Activated CD4-positive, alpha-beta T cell treated with anti-CD3 and anti-CD28 coated beads, Interleukin-2, amount 50 U/mL, for 16 hours (primary cell): ENCODE measurements at regions not wholly inside any gene's neighbourhood (a gene's known extent, or its start where the extent isn't known, plus 50 kb on each side); places are given as distances from the start of the nearest gene placed in this dataset.

Experiments used
- DNase-seq: peaks from one replicate; pipeline ENCODE4 v3.0.0-alpha.2; 2020

GRCh38 chr1:80448081-80448480 is 1352.7 kb upstream of the ADGRL2 start:
- no peak for DNase-seq

- DNase-seq: no peak
These were observed 1353.2 kb upstream of the ADGRL2 start for GRCh38 chr1:80447526-80447925.

- no peak for DNase-seq
These were observed 1355.7 kb upstream of the ADGRL2 start for GRCh38 chr1:80445033-80445432.

- DNase-seq: no peak
These were observed 1356.6 kb upstream of the ADGRL2 start for GRCh38 chr1:80444171-80444570.

- DNase-seq: no peak
These were observed 1359.1 kb upstream of the ADGRL2 start for GRCh38 chr1:80441664-80442063.

DNA sequence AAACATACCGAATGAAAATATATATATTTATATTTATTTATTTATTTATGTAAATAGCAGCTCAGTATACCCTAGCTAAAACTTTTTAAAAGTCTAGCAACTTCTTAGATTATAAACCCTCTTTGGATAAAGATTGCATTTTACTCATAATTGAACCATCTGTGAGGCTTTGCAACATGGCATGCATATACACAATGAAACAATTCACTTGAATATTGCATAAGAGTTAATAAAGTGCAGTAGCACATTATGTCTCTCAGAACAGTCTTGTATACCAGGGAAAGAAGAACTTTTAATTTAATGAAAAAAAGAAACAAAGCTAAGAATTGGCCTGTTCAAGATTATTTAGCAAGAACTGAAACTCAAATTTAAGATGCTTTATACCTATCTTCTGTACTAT is 1363.9 kb upstream of the ADGRL2 start:
- no peak for DNase-seq

DNA sequence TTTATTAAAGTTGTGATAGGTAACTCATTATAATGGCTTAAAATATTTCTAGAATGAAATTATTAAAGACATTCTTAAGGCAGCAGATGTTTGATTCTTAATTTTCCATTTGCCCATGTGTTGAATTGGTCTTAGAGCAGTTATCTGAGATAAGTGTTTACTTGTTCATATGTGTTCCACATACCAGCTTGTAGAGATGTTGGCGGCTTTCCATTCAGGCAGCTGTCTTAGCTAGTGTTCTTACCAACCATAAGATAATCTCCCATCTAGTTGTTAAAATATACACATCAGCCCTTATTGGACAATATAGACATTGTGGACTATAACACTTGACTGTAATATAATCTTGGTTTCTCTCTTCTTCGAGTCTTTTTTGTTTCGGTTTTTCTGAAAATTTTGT is 1372.9 kb upstream of the ADGRL2 start:
- no peak for DNase-seq

DNA sequence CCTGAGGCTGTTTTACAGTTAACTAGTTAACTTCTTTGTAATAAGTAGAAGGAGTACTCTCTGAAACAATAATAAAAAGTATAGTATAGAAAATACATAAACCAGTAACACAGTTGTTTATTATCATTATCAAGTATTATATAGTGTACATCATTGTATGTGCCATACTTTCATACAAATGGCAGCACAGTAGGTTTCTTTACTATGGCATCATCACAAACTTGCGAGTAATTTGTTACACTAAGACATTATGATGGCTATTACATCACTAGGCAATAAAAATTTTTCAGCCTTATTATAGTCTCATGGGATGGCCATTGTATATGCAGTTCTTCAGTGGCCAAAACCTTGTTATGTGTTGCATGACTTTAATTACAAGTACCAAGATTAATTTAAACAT is 1376.5 kb upstream of the ADGRL2 start:
- DNase-seq: no peak

GRCh38 chr1:80418134-80418533 is 1382.6 kb upstream of the ADGRL2 start:
- DNase-seq: no peak

DNA sequence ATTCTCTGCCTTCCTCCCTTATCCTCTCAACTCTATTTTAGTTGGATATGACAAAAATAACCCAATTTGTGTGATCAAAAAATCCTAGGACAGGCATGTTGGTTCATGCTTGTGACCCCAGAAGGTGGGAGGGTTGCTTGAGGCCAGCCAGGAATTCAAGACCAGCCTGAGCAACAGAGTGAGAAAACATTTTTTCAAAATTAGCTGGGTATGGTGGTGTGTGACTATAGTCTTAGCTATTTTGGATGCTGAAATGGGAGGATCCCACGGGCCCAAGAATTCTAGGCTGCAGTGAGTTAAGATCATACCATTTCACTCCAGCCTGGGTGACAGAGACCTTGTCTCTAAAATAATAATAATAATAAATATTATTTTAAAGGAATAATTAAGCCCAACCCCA is 1383.1 kb upstream of the ADGRL2 start:
- no peak for DNase-seq

GRCh38 chr1:80413969-80414368 is 1386.8 kb upstream of the ADGRL2 start:
- DNase-seq: no peak

GRCh38 chr1:80410233-80410632 is 1390.5 kb upstream of the ADGRL2 start:
- DNase-seq: no peak

- DNase-seq: no peak
These were observed 1397.0 kb upstream of the ADGRL4 start for GRCh38 chr1:80403471-80403893.

DNA sequence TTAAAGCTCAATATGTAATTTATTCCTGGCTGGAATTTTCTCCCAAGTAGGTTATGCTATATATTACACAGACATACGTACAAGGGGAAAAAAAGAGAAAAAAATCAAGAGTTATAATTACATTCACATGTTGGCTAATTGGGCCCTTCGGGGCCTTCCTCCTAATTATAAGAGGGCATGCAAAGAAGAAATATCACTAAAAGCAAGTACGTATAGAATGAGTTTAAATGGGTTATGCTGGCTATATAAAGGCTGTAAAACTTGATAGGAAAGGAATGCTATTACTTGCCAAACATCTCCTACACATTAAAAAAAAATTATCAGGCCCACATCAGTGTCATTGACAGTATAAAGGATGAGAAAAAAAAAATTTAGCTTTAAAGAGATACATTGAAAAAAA is 1396.1 kb upstream of the ADGRL4 start:
- no peak for DNase-seq

DNA sequence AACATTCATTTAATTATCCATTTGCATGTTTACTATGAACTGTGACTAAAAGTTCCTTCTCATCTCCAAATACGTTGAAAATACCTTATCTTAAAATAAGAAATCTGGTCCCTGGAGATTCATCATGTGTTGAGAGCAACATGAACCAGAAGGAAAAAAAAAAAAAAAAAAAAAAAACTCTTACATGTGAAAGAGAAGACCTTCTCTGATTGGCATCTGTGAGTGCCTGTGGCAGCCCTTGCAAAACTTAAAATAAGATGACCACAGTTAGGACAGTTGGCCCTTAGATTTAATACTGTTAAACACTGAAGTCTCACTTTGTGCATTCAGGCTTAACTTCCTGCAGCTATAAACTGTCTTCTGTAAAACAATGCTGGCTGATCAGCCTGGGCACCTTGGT is 1395.2 kb upstream of the ADGRL4 start:
- no peak for DNase-seq

DNA sequence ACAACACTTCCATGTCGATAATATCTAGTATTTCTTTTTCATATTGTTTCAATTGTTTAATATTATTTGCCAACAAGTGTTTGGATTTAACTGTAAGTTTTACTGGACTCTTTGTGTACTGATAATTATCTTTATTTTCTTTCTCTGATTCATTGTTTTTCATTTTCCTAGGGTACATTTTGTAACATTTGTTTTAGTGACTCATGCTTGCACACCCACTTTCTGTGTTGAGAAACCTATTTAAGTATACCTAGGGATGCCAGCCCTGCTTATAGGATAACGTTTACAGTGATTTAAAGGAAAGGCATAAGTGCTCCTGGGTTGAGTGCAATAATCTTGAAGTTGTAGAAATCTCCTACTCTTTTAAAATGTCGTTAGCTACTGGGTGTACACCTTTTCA is 1386.0 kb upstream of the ADGRL4 start:
- DNase-seq: no peak

GRCh38 chr1:80385650-80386049 is 1379.1 kb upstream of the ADGRL4 start:
- DNase-seq: no peak

GRCh38 chr1:80384959-80385358 is 1378.4 kb upstream of the ADGRL4 start:
- no peak for DNase-seq

DNA sequence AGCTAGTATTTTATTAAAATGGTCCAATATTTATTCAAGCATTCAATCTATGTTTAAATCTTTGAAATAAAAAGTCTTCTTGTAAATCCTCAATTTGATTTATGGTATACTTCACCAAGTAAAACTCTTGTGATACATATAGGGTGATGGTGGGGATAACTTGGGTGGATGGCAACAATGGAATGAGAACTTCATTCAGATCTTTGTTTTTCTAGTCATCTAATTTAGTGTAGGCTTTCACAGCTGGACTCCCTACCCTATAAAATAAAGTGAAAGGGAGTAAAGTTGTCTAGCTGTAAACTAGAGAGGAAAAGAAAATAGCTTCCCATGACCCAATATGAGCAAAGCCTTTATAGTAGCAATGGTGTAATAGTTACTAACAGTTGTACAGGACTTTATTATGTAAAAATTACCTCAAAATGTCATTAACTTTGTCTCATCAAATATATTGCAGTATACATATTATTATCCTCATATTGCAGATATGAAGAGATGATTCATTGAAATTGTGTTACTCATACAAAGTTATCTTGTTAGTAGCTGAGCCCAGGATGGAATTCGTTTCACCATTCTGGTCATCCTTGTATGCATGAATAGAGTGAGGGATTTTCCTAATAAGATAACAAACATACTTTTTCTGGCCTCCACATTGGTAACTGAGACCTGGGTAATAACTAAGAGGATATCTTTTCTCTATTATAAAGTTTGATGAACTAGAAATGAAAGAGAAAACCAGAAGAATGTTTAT is 1377.7 kb upstream of the ADGRL4 start:
- DNase-seq: no peak

- no peak for DNase-seq
These were observed 1369.1 kb upstream of the ADGRL4 start for GRCh38 chr1:80375662-80376061.

DNA sequence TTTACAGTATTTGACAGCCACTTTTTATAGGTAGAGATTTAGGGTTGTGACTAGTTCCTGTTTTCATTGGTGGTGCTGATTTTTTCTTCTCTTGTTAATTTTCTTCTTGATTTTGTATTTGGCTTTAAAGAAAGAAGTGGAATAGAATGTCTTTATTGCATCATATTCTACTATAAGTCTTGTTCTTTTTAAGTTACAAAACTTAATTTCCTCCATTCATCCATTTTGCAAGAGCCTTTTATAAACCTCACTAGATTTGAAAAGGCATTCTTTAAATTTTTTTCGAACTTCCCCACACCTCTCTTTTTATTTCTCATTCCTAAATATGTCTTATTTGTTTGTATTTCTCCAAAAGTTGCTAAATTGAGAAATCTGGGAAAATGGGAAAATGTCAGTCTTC is 1368.6 kb upstream of the ADGRL4 start:
- no peak for DNase-seq

GRCh38 chr1:80369780-80370179 is 1363.2 kb upstream of the ADGRL4 start:
- DNase-seq: no peak

DNA sequence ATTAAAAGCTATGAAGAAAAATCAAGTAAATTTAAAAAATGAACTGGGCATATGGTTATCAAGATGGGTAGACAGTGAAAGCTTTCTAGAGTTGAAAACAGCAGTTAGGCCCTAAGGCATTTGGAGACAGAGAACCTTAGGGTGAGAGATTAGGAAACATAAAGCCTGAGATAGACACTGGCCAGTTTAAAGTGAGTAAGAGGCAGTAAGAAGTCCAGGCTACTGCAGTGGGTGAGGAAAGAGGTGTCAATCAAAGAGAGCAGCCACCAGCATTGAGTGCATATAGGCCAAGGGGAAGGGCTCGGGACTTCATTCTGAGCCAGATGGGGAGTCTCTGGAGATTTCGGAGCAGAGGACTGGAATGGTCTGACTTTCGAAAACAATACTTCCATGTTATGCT is 1360.5 kb upstream of the ADGRL4 start:
- no peak for DNase-seq

GRCh38 chr1:80365359-80366021 is 1359.0 kb upstream of the ADGRL4 start:
- DNase-seq: no peak
